GM12878 (cell line): ENCODE measurements at regions not wholly inside any gene's neighbourhood (a gene's known extent, or its start where the extent isn't known, plus 50 kb on each side); places are given as distances from the start of the nearest gene placed in this dataset.

ENCODE experiments used
- ATAC-seq: fragments of 200-7000 bp; cut with Tn5 transposase; 3 replicates; pipeline ENCODE4 v1.9.1; 2020; ENCODE audit warnings: mild to moderate bottlenecking, moderate library complexity
- BruUV-seq: library from RNA; stranded (reverse); fragments of 400-500 nt; replicated peaks from 2 replicates; lab custom pipeline; 2021; lab: Mats Ljungman, UMichigan
- CTCF ChIA-PET: fragments of 300-600 bp; sonication (Branson Sonifier 250); formaldehyde crosslinking; extraction: SDS; loops from one replicate; lab custom pipeline; 2021; ENCODE audit warnings: inconsistent platforms; lab: Yijun Ruan, JAX
- POLR2A ChIA-PET: fragments of 350-600 bp; formaldehyde crosslinking; extraction: SDS; loops from one replicate; lab custom pipeline; 2021; ENCODE audit warnings: inconsistent platforms; lab: Charles Lee
- RAD21 ChIA-PET: fragments of 300-600 bp; sonication (Branson Sonifier 250); formaldehyde crosslinking; loops from one replicate; lab custom pipeline; 2023; ENCODE audit warnings: antibody characterized with exemption; ENCODE audit not compliant: unreplicated experiment; lab: Charles Lee
- SMC1A ChIA-PET: fragments of 300-600 bp; sonication (Branson Sonifier 250); formaldehyde crosslinking; loops from one replicate; lab custom pipeline; 2023; ENCODE audit not compliant: unreplicated experiment, uncharacterized antibody; lab: Charles Lee
- DNase-seq: peaks from one replicate; pipeline ENCODE4 v3.0.0-alpha.2; 2011; ENCODE audit warnings: low read depth, low spot score
- FAIRE-seq: peaks from 3 replicates; lab custom pipeline; 2011; peaks lifted over from hg19 to GRCh38; lab: Jason Lieb, UNC
- H2AFZ ChIP-seq: 2 replicates; pipeline ENCODE4 v1.6.0; 2011; ENCODE audit warnings: low read depth, low read length, control low read depth; ENCODE audit not compliant: control insufficient read depth
- H3K27ac ChIP-seq: 2 replicates; pipeline ENCODE4 v1.5.1; 2011; ENCODE audit warnings: control low read depth; ENCODE audit not compliant: control insufficient read depth, insufficient read depth
- H3K27me3 ChIP-seq, 2 experiments: replicated peaks in 1 of 2; 2 replicates each; pipeline versions ENCODE4 v1.6.0 to v1.6.1; 2011; ENCODE audit warnings: low read length in 1 of 2; ENCODE audit not compliant: control insufficient read depth in 2 of 2, insufficient read depth in 2 of 2
- H3K36me3 ChIP-seq, 2 experiments: 2 replicates each; pipeline ENCODE4 v1.5.1; 2011; ENCODE audit warnings: low read length in 1 of 2; ENCODE audit not compliant: control insufficient read depth in 2 of 2, insufficient read depth in 2 of 2
- H3K4me1 ChIP-seq: 2 replicates; pipeline ENCODE4 v1.6.1; 2011; ENCODE audit warnings: mild to moderate bottlenecking, low read length, moderate library complexity, mixed read lengths; ENCODE audit not compliant: control insufficient read depth, insufficient read depth
- H3K4me2 ChIP-seq: 2 replicates; pipeline ENCODE4 v1.6.0; 2011; ENCODE audit warnings: control low read depth; ENCODE audit not compliant: control insufficient read depth, insufficient read depth
- H3K4me3 ChIP-seq: fragments of 200-600 bp; sonication (generic); 2 replicates; pipeline ENCODE4 v1.5.1; 2016
- H3K79me2 ChIP-seq: 2 replicates; pipeline ENCODE4 v1.6.0; 2011; ENCODE audit warnings: low read length; ENCODE audit not compliant: control insufficient read depth, insufficient read depth
- H3K9ac ChIP-seq: 2 replicates; pipeline ENCODE4 v1.8.0; 2011; ENCODE audit warnings: low read length, control low read depth, mixed read lengths; ENCODE audit not compliant: control insufficient read depth, insufficient read depth
- H3K9me3 ChIP-seq: replicated peaks from 3 replicates; pipeline ENCODE4 v1.5.1; 2011; ENCODE audit warnings: mild to moderate bottlenecking, low read length; ENCODE audit not compliant: control insufficient read depth, insufficient read depth
- H4K20me1 ChIP-seq: 2 replicates; pipeline ENCODE4 v1.6.0; 2011; ENCODE audit not compliant: control insufficient read depth, insufficient read depth
- ASH2L ChIP-seq: fragments of 300-600, 200-600 bp; sonication (generic); IDR thresholded peaks from 2 replicates; pipeline ENCODE4 v1.6.1; 2017; ENCODE audit warnings: low read depth, mild to moderate bottlenecking, borderline replicate concordance
- BCL11A ChIP-seq: IDR thresholded peaks from 2 replicates; pipeline ENCODE4 v1.6.1; 2011; ENCODE audit warnings: low read depth, low read length
- BRCA1 ChIP-seq: IDR thresholded peaks from 2 replicates; pipeline ENCODE4 v1.6.1; 2011; ENCODE audit warnings: low read depth, low read length, improper control_type of control experiment
- CBX3 ChIP-seq: fragments of 200-600 bp; sonication (generic); IDR thresholded peaks from 2 replicates; pipeline ENCODE4 v1.6.1; 2016; ENCODE audit warnings: low read depth, borderline replicate concordance
- E2F4 ChIP-seq: IDR thresholded peaks from 2 replicates; pipeline ENCODE4 v1.6.1; 2012; ENCODE audit warnings: low read depth, low read length, improper control_type of control experiment
- E2F8 ChIP-seq: fragments of 450-650 bp; IDR thresholded peaks from 2 replicates; pipeline ENCODE4 v1.6.1; 2018; ENCODE audit warnings: mild to moderate bottlenecking, low read depth, moderate library complexity; ENCODE audit not compliant: partially characterized antibody
- E4F1 ChIP-seq: fragments of 450-650 bp; IDR thresholded peaks from 2 replicates; pipeline ENCODE4 v1.6.1; 2018; ENCODE audit warnings: borderline replicate concordance, mild to moderate bottlenecking; ENCODE audit not compliant: partially characterized antibody
- MAX ChIP-seq: IDR thresholded peaks from 2 replicates; pipeline ENCODE4 v1.6.1; 2012; ENCODE audit warnings: low read depth, low read length, improper control_type of control experiment
- NFYB ChIP-seq: IDR thresholded peaks from 2 replicates; pipeline ENCODE4 v1.6.1; 2011; ENCODE audit warnings: low read depth, mild to moderate bottlenecking, low read length, improper control_type of control experiment, moderate library complexity; ENCODE audit not compliant: insufficient read depth
- SIX5 ChIP-seq: IDR thresholded peaks from 2 replicates; pipeline ENCODE4 v1.6.1; 2011; ENCODE audit warnings: mild to moderate bottlenecking, low read depth, low read length, moderate library complexity; ENCODE audit not compliant: severe bottlenecking
- SMAD5 ChIP-seq: IDR thresholded peaks from 2 replicates; pipeline ENCODE4 v1.6.1; 2016; ENCODE audit warnings: antibody characterized with exemption, low read depth
- WGBS: methylation state at CpG from one replicate; pipeline ENCODE4 v1.1.6; 2016; ENCODE audit warnings: low lambda C conversion rate; ENCODE audit not compliant: insufficient replicate concordance, insufficient coverage; ENCODE audit errors: missing lambda C conversion rate; 5-methylcytosine and 5-hydroxymethylcytosine counted together
- in situ Hi-C: fragments of 300-500 bp; cut with MboI; formaldehyde crosslinking; loops from 9 replicates; pipeline ENCODE4 v1.14.3; 2018; ENCODE audit warnings: mixed read lengths
- intact Hi-C: fragments of 100-400 bp; cut with micrococcal nuclease; formaldehyde crosslinking; loops from one replicate; pipeline ENCODE4 v1.14.2; 2022; ENCODE audit not compliant: unreplicated experiment

- H3K79me2 ChIP-seq, result no peaks in the 10 kb centered on the region
- no peak for ATAC-seq
- H4K20me1 ChIP-seq, result no peaks in the 10 kb centered on the region
- no peaks in the 10 kb centered on the region for H3K9me3 ChIP-seq
- H3K4me1 ChIP-seq, result no peaks in the 10 kb centered on the region
- H3K9ac ChIP-seq, result no peak overlapping the region
- in situ Hi-C loops, result no loop called here
- no peaks in the 10 kb centered on the region for H3K27me3 ChIP-seq
- WGBS, result 31% methylated on average over 6 of the region's 6 CpGs
- H2AFZ ChIP-seq, result no peak overlapping the region
- CTCF ChIA-PET, result interaction anchor here (1.5 kb wide), 1 partner anchor 11 kb away, joined by 3 read pairs; no protein-coding TSS in a partner anchor
- no peak overlapping the region for H3K4me2 ChIP-seq
- intact Hi-C loops, result no loop called here
- TF ChIP-seq MAX, result no peak
- TF ChIP-seq E4F1, result no peak
- no peak for TF ChIP-seq E2F4
- TF ChIP-seq E2F8, result no peak
- no peak for TF ChIP-seq SMAD5
- TF ChIP-seq CBX3, result no peak
- TF ChIP-seq NFYB, result no peak
- TF ChIP-seq BRCA1, result no peak
- no peak for TF ChIP-seq BCL11A
- no peak for TF ChIP-seq SIX5
- no peak for TF ChIP-seq ASH2L
- TF ChIP-seq, all 136 proteins: peak for 0
- POLR2A ChIA-PET, result interaction anchor here (0.6 to 1.1 kb wide), 3 partner anchors 9 to 65 kb away, joined by 3 to 6 read pairs (median 4); no protein-coding TSS in a partner anchor
- FAIRE-seq (no peak), DNase-seq (no peak)
- RAD21 ChIA-PET, result no interaction called here
- no TSS peak for BruUV-seq
- H3K27ac ChIP-seq, result no peak overlapping the region
- H3K36me3 ChIP-seq, result no peaks in the 10 kb centered on the region
- no peak overlapping the region for H3K4me3 ChIP-seq
- SMC1A ChIA-PET, result interaction anchor here (0.6 to 1.4 kb wide), 3 partner anchors 91 to 232 kb away, joined by 3 to 6 read pairs (median 4); no protein-coding TSS in a partner anchor
Observed at GRCh38 chr2:47676261-47676926, 105.6 kb upstream of the KCNK12 start.
